MCF 10A (cell line): ENCODE measurements at regions not wholly inside any gene's neighbourhood (a gene's known extent, or its start where the extent isn't known, plus 50 kb on each side); places are given as distances from the start of the nearest gene placed in this dataset.

Source experiments
- BruUV-seq: library from RNA; stranded (reverse); fragments of 400-500 nt; replicated peaks from 2 replicates; lab custom pipeline; 2021; lab: Mats Ljungman, UMichigan
- CTCF ChIA-PET: fragments of 300-600 bp; sonication (Branson Sonifier 250); formaldehyde crosslinking; extraction: SDS; loops from one replicate; lab custom pipeline; 2021; ENCODE audit warnings: antibody characterized with exemption, inconsistent platforms; lab: Yijun Ruan, JAX
- POLR2A ChIA-PET: fragments of 300-600, 350-650 bp; sonication (Branson Sonifier 250); formaldehyde crosslinking; extraction: SDS; loops from one replicate; lab custom pipeline; 2020; ENCODE audit warnings: antibody characterized with exemption, inconsistent platforms; lab: Yijun Ruan, JAX
- DNase-seq: peaks from one replicate; pipeline ENCODE4 v3.0.0-alpha.2; 2018; ENCODE audit not compliant: unreplicated experiment
- H3K27ac Mint-ChIP-seq: one replicate; pipeline ENCODE4 v1.8.0; 2022; ENCODE audit warnings: mild to moderate bottlenecking, low read depth, mixed read lengths; ENCODE audit not compliant: unreplicated experiment
- H3K27me3 Mint-ChIP-seq: one replicate; pipeline ENCODE4 v1.8.0; 2022; ENCODE audit warnings: mixed read lengths; ENCODE audit not compliant: insufficient read depth, unreplicated experiment
- H3K36me3 Mint-ChIP-seq: one replicate; pipeline ENCODE4 v1.8.0; 2022; ENCODE audit warnings: mild to moderate bottlenecking, moderate library complexity, mixed read lengths; ENCODE audit not compliant: insufficient read depth, unreplicated experiment
- H3K4me1 Mint-ChIP-seq: one replicate; pipeline ENCODE4 v1.8.0; 2022; ENCODE audit warnings: mixed read lengths; ENCODE audit not compliant: insufficient read depth, unreplicated experiment
- H3K4me3 Mint-ChIP-seq: one replicate; pipeline ENCODE4 v1.8.0; 2022; ENCODE audit warnings: mild to moderate bottlenecking, moderate library complexity, mixed read lengths; ENCODE audit not compliant: unreplicated experiment
- H3K9me3 Mint-ChIP-seq: one replicate; pipeline ENCODE4 v1.8.0; 2022; ENCODE audit warnings: mixed read lengths; ENCODE audit not compliant: unreplicated experiment
- intact Hi-C: fragments of 100-400 bp; cut with micrococcal nuclease; formaldehyde crosslinking; loops from 2 replicates; pipeline ENCODE4 v1.14.1; 2022
- TF ChIP-seq, protein P1 (sequence below): fragments of 200-600 bp; IDR thresholded peaks from one replicate; pipeline ENCODE4 v1.8.0; 2022; ENCODE audit warnings: antibody characterized with exemption, mild to moderate bottlenecking; ENCODE audit not compliant: unreplicated experiment

DNA sequence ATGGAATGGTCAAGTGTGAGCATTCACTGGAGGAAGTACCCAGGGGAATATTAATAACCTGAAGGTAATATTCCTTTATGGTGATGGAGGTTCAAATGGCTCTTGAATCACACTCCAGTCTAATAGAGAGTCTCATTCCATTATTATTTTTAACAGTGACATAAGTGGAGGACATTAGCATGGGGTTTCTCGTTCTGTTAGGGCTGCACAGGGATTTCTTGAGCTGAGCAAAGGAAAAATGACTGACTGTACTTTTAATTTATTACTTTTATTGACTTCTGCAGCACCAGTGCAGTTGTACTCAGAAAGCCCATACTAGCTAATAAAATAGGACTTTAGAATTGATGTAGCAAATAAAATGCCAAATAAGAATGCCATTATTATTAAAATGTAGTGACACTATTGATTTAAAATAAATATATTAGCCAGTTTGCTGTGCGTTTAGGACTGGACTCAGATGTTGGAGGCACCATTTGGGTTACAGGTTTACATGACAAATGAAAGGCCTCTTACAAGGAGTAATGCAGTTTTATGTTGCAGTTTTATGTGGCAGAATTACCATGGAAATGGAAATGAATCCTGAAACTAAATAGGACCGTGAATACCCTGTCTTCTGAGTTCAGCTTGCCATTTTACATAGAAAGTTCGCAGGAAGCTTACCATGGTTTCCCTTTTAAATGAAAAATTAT lies 705.1 kb upstream of the GRM7 start:
- TF ChIP-seq, protein P1, sequence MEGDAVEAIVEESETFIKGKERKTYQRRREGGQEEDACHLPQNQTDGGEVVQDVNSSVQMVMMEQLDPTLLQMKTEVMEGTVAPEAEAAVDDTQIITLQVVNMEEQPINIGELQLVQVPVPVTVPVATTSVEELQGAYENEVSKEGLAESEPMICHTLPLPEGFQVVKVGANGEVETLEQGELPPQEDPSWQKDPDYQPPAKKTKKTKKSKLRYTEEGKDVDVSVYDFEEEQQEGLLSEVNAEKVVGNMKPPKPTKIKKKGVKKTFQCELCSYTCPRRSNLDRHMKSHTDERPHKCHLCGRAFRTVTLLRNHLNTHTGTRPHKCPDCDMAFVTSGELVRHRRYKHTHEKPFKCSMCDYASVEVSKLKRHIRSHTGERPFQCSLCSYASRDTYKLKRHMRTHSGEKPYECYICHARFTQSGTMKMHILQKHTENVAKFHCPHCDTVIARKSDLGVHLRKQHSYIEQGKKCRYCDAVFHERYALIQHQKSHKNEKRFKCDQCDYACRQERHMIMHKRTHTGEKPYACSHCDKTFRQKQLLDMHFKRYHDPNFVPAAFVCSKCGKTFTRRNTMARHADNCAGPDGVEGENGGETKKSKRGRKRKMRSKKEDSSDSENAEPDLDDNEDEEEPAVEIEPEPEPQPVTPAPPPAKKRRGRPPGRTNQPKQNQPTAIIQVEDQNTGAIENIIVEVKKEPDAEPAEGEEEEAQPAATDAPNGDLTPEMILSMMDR: no peak
- POLR2A ChIA-PET: no interaction called here
- BruUV-seq: no TSS peak

DNA sequence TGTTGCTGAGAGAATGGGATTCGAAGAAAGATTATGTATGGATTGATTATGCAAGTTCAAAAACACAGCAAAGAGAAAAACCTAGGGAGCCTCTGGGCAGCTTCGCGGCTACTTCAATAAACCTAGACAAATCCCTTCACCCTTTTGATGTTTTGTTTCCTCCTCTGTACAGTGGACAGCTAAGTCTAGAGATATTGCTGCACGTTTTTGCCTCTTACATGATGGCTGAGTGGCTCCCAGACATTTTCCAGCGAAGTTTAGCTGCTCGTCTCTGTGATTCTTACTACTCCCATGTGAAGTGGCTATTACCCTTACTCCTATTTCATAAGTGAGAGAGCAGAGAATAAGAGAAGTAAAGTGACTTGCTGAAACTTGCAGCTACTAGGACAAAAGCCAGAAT lies 695.0 kb upstream of the GRM7 start:
- ChIA-PET POLR2A (interaction anchor here (0.8 kb wide), 1 partner anchor 53 kb away, joined by 4 read pairs; no protein-coding TSS in a partner anchor), CTCF (no interaction called here)
- no peak for DNase-seq
- no peak overlapping the region for H3K4me3 Mint-ChIP-seq
- H3K4me1 Mint-ChIP-seq: peaks cover 14% of the 10 kb centered on the region
- no TSS peak for BruUV-seq
- H3K36me3 Mint-ChIP-seq: no peaks in the 10 kb centered on the region
- no peaks in the 10 kb centered on the region for H3K9me3 Mint-ChIP-seq
- TF ChIP-seq, protein P1: no peak
- H3K27me3 Mint-ChIP-seq: peaks cover 10% of the 10 kb centered on the region
- H3K27ac Mint-ChIP-seq: no peak overlapping the region
- intact Hi-C loops: no loop called here

More for the DNA sequence above, 705.1 kb upstream of the GRM7 start:
- Mint-ChIP-seq H3K27ac (no peak overlapping the region), H3K9me3 (no peaks in the 10 kb centered on the region), H3K4me1 (peaks cover 5% of the 10 kb centered on the region), H3K27me3 (peaks cover 17% of the 10 kb centered on the region), H3K4me3 (no peak overlapping the region), H3K36me3 (no peaks in the 10 kb centered on the region)
- intact Hi-C loops: no loop called here
- DNase-seq: no peak
- CTCF ChIA-PET: interaction anchor here (0.6 to 0.7 kb wide), 3 partner anchors 10 to 1452 kb away, joined by 3 to 4 read pairs (median 4); no protein-coding TSS in a partner anchor

DNA sequence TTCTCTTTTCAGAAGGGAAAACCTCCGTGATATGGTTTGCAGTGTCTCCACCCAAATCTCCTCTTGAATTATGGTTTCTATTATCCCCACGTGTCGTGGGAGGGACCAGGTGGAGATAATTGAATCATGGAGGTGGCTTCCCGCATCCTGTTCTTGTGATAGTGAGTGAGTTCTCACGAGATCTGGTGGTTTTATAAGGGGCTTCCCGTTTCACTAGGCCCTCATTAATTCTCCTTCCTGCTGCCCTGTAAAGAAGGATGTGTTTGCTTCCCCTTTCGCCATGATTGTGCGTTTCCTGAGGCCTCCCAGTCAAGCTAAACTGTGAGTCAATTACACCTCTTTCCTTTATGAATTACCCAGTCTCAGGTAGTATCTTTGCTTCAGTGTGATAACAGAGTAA lies 692.7 kb upstream of the GRM7 start:
- Mint-ChIP-seq H3K27ac (no peak overlapping the region), H3K4me1 (peaks cover 14% of the 10 kb centered on the region), H3K9me3 (no peaks in the 10 kb centered on the region), H3K27me3 (peaks cover 4% of the 10 kb centered on the region), H3K4me3 (no peak overlapping the region), H3K36me3 (no peaks in the 10 kb centered on the region)
- TF ChIP-seq, protein P1: no peak
- CTCF ChIA-PET: interaction anchor here (1.2 kb wide), 1 partner anchor 409 kb away, joined by 3 read pairs; no protein-coding TSS in a partner anchor
- POLR2A ChIA-PET: no interaction called here
- BruUV-seq: no TSS peak
- intact Hi-C loops: no loop called here
- DNase-seq: no peak

DNA sequence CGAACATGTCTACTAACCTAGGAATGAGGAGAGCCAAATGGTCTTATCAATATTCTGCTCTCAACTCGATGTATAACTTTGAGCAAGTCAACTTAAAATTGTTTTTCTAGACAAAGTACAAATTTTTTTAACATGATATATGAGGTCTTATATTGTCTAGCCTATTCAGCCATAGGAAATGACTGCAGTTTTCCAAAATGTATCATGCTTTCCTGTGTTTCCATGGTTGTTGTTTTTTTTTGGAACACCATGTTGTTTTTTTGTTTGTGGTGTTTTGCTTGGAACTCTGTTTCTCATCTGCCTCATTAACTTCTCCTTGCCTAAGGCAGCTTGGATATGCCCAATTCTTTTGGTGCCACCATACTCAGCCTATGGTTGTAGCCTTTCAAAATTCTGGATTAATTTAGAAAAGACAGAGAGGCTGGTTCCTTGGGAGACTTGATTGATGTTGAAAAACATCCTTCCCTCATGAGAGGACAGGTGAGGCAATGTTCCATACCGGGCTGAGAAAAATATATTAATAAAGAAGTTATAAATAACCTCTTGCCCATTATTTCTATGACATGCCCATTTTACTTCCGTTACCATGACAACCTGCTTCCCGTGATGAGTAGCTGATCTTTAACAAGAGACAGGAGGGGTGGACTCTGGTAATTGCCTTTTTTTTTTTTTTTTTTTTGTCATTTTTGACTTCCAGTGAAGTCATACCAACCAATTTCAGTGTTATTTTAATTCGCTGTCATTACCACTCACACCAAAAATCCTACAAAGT lies 687.9 kb upstream of the GRM7 start:
- H3K27me3 Mint-ChIP-seq: no peaks in the 10 kb centered on the region
- no peaks in the 10 kb centered on the region for H3K9me3 Mint-ChIP-seq
- no TSS peak for BruUV-seq
- intact Hi-C loops: no loop called here
- no peaks in the 10 kb centered on the region for H3K36me3 Mint-ChIP-seq
- no peak for DNase-seq
- TF ChIP-seq, protein P1: no peak
- no peak overlapping the region for H3K4me3 Mint-ChIP-seq
- H3K27ac Mint-ChIP-seq: no peak overlapping the region
- H3K4me1 Mint-ChIP-seq: no peaks in the 10 kb centered on the region
- ChIA-PET POLR2A (interaction anchor here (0.7 kb wide), 1 partner anchor 174 kb away, joined by 3 read pairs; no protein-coding TSS in a partner anchor), CTCF (interaction anchor here (0.6 to 0.7 kb wide), 4 partner anchors 140 to 875 kb away, joined by 3 to 4 read pairs (median 3); no protein-coding TSS in a partner anchor)
